OCI-LY1 (cell line): ENCODE measurements at regions not wholly inside any gene's neighbourhood (a gene's known extent, or its start where the extent isn't known, plus 50 kb on each side); places are given as distances from the start of the nearest gene placed in this dataset.

Experiments
- H2AFZ ChIP-seq: fragments of 200-600 bp; sonication (generic), shearing (Covaris generic); 2 replicates; pipeline ENCODE4 v1.6.0; 2014; ENCODE audit warnings: antibody characterized with exemption, mild to moderate bottlenecking, low read length
- H3F3A ChIP-seq: fragments of 200-600 bp; sonication (generic), shearing (Covaris generic); 2 replicates; pipeline ENCODE4 v1.6.0; 2014; ENCODE audit warnings: mild to moderate bottlenecking, antibody characterized with exemption, low read length, moderate library complexity; ENCODE audit not compliant: insufficient read depth
- H3K27ac ChIP-seq: fragments of 200-600 bp; sonication (generic); 2 replicates; pipeline ENCODE4 v1.5.1; 2014; ENCODE audit warnings: low read length, mixed run types, mild to moderate bottlenecking, low read depth; ENCODE audit not compliant: poor library complexity, severe bottlenecking
- H3K27me3 ChIP-seq: fragments of 200-600 bp; sonication (generic); 2 replicates; pipeline ENCODE4 v1.6.0; 2014; ENCODE audit warnings: antibody characterized with exemption, mild to moderate bottlenecking, low read length, moderate library complexity; ENCODE audit not compliant: insufficient read depth
- H3K36me3 ChIP-seq: fragments of 200-600 bp; sonication (generic); 2 replicates; pipeline ENCODE4 v1.6.1; 2014; ENCODE audit warnings: mild to moderate bottlenecking, antibody characterized with exemption, low read length, moderate library complexity, mixed read lengths; ENCODE audit not compliant: insufficient read depth
- H3K4me1 ChIP-seq: fragments of 200-600 bp; sonication (generic); 2 replicates; pipeline ENCODE4 v1.5.1; 2014; ENCODE audit warnings: mild to moderate bottlenecking, low read length, moderate library complexity; ENCODE audit not compliant: insufficient read depth, severe bottlenecking
- H3K4me2 ChIP-seq: fragments of 200-600 bp; sonication (generic), shearing (Covaris generic); 2 replicates; pipeline ENCODE4 v1.6.1; 2014; ENCODE audit warnings: low read length
- H3K4me3 ChIP-seq: fragments of 200-600 bp; sonication (generic); 2 replicates; pipeline ENCODE4 v1.5.1; 2014; ENCODE audit warnings: low read length, low read depth, mild to moderate bottlenecking, mixed read lengths; ENCODE audit not compliant: poor library complexity, severe bottlenecking
- H3K79me2 ChIP-seq: fragments of 200-600 bp; shearing (Covaris generic); 2 replicates; pipeline ENCODE4 v1.6.1; 2016; ENCODE audit warnings: mixed run types, low read length, mixed read lengths; ENCODE audit not compliant: insufficient read depth
- H3K9ac ChIP-seq: fragments of 200-600 bp; sonication (generic), shearing (Covaris generic); 2 replicates; pipeline ENCODE4 v1.6.1; 2014; ENCODE audit warnings: mild to moderate bottlenecking, low read length, mixed read lengths
- H3K9me2 ChIP-seq: fragments of 200-600 bp; sonication (generic), shearing (Covaris generic); 2 replicates; pipeline ENCODE4 v1.6.1; 2014; ENCODE audit warnings: low read depth, mild to moderate bottlenecking, low read length, mixed read lengths
- H3K9me3 ChIP-seq: fragments of 200-600 bp; shearing (Covaris generic); 2 replicates; pipeline ENCODE4 v1.6.1; 2014; ENCODE audit warnings: low read length, mixed read lengths
- H4K20me1 ChIP-seq: fragments of 200-600 bp; sonication (generic), shearing (Covaris generic); 2 replicates; pipeline ENCODE4 v1.6.0; 2016; ENCODE audit warnings: mild to moderate bottlenecking, low read length; ENCODE audit not compliant: insufficient read depth
- CTCF ChIP-seq: fragments of 200-600 bp; sonication (generic), shearing (Covaris generic); IDR thresholded peaks from 2 replicates; pipeline ENCODE4 v1.5.1; 2017; ENCODE audit warnings: mild to moderate bottlenecking, antibody characterized with exemption, low read length, moderate library complexity, mixed read lengths
- EZH2 ChIP-seq: fragments of 200-600 bp; sonication (generic), shearing (Covaris generic); IDR thresholded peaks from 2 replicates; pipeline ENCODE4 v1.8.0; 2017; ENCODE audit warnings: borderline replicate concordance, mixed run types, mild to moderate bottlenecking, antibody characterized with exemption, low read length, moderate library complexity, mixed read lengths

GRCh38 chr19:29105629-29106292, 107.2 kb downstream of the UQCRFS1 start:
- H3K9me3 ChIP-seq, result no peaks in the 10 kb centered on the region
- H3F3A ChIP-seq, result no peaks in the 10 kb centered on the region
- no peak overlapping the region for H3K4me2 ChIP-seq
- no peaks in the 10 kb centered on the region for H3K4me1 ChIP-seq
- no peak overlapping the region for H3K27ac ChIP-seq
- TF ChIP-seq CTCF (no peak), EZH2 (no peak)
- H3K9ac ChIP-seq, result no peak overlapping the region
- no peaks in the 10 kb centered on the region for H3K36me3 ChIP-seq
- no peaks in the 10 kb centered on the region for H3K9me2 ChIP-seq
- no peak overlapping the region for H3K4me3 ChIP-seq
- no peaks in the 10 kb centered on the region for H3K27me3 ChIP-seq
- H3K79me2 ChIP-seq, result no peaks in the 10 kb centered on the region
- no peaks in the 10 kb centered on the region for H4K20me1 ChIP-seq
- no peak overlapping the region for H2AFZ ChIP-seq

- no peaks in the 10 kb centered on the region for H3K79me2 ChIP-seq
- no peak for TF ChIP-seq CTCF
- TF ChIP-seq EZH2, result no peak
- H4K20me1 ChIP-seq, result no peaks in the 10 kb centered on the region
- no peak overlapping the region for H3K27ac ChIP-seq
- no peak overlapping the region for H3K4me2 ChIP-seq
- H3K9ac ChIP-seq, result no peak overlapping the region
- H2AFZ ChIP-seq, result no peak overlapping the region
- no peaks in the 10 kb centered on the region for H3K27me3 ChIP-seq
- no peaks in the 10 kb centered on the region for H3F3A ChIP-seq
- H3K36me3 ChIP-seq, result no peaks in the 10 kb centered on the region
- H3K4me1 ChIP-seq, result no peaks in the 10 kb centered on the region
- no peaks in the 10 kb centered on the region for H3K9me3 ChIP-seq
- no peak overlapping the region for H3K4me3 ChIP-seq
- H3K9me2 ChIP-seq, result no peaks in the 10 kb centered on the region
Observed at GRCh38 chr19:29104605-29105241, 108.2 kb downstream of the UQCRFS1 start.

GRCh38 chr19:29098863-29099481, 114.0 kb downstream of the UQCRFS1 start:
- H2AFZ ChIP-seq, result no peak overlapping the region
- H3F3A ChIP-seq, result no peaks in the 10 kb centered on the region
- H3K4me2 ChIP-seq, result no peak overlapping the region
- H3K4me3 ChIP-seq, result no peak overlapping the region
- H4K20me1 ChIP-seq, result no peaks in the 10 kb centered on the region
- no peak overlapping the region for H3K9ac ChIP-seq
- no peak for TF ChIP-seq CTCF
- TF ChIP-seq EZH2, result no peak
- no peak overlapping the region for H3K27ac ChIP-seq
- H3K36me3 ChIP-seq, result no peaks in the 10 kb centered on the region
- H3K27me3 ChIP-seq, result no peaks in the 10 kb centered on the region
- H3K79me2 ChIP-seq, result no peaks in the 10 kb centered on the region
- H3K9me2 ChIP-seq, result no peaks in the 10 kb centered on the region
- H3K9me3 ChIP-seq, result no peaks in the 10 kb centered on the region
- H3K4me1 ChIP-seq, result no peaks in the 10 kb centered on the region
